ENCODE measurements at regions not wholly inside any gene's neighbourhood (a gene's known extent, or its start where the extent isn't known, plus 50 kb on each side); places are given as distances from the start of the nearest gene placed in this dataset.

DNA sequence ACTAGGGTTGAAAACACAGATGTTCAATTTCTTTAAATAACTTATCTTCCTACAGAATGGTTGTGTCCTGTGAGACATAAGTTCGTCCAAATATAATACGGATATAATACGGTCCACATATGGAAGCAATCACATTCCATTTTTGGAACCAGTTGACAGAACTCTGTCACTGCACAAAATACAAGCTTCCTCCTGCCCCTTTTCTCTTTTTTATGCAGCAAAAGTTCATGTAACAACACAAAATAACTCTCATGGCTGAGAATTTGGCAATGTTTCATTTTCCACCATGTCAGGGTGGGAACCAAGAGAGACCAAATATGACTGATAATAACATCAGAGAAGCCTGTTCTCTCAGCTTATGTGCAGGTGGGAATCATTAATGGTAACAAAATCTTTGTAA lies 158.1 kb upstream of the ZNF385D start:
- TF ChIP-seq SALL2 (tag by site-specific recombination; IDR thresholded peaks at IDR 0.05; ENCODE audit: borderline replicate concordance): no peak
- TF ChIP-seq, protein P1, sequence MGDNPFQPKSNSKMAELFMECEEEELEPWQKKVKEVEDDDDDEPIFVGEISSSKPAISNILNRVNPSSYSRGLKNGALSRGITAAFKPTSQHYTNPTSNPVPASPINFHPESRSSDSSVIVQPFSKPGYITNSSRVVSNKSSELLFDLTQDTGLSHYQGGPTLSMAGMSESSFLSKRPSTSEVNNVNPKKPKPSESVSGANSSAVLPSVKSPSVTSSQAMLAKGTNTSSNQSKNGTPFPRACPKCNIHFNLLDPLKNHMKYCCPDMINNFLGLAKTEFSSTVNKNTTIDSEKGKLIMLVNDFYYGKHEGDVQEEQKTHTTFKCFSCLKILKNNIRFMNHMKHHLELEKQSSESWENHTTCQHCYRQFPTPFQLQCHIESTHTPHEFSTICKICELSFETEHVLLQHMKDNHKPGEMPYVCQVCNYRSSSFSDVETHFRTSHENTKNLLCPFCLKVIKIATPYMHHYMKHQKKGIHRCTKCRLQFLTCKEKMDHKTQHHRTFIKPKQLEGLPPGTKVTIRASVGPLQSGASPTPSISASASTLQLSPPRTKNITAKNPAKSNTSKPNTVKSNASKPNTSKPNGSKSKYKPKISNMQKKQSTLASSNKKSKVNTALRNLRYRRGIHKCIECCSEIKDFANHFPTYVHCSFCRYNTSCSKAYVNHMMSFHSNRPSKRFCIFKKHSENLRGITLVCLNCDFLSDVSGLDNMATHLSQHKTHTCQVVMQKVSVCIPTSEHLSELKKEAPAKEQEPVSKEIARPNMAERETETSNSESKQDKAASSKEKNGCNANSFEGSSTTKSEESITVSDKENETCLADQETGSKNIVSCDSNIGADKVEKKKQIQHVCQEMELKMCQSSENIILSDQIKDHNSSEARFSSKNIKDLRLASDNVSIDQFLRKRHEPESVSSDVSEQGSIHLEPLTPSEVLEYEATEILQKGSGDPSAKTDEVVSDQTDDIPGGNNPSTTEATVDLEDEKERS (tag by site-specific recombination; IDR thresholded peaks at IDR 0.05): no peak
- no peak for TF ChIP-seq HOXC10 (CRISPR knock-in tag; IDR thresholded peaks at IDR 0.05)
- no peak for TF ChIP-seq ZNF140 (tag by site-specific recombination; IDR thresholded peaks at IDR 0.05)
- TF ChIP-seq, protein P2, sequence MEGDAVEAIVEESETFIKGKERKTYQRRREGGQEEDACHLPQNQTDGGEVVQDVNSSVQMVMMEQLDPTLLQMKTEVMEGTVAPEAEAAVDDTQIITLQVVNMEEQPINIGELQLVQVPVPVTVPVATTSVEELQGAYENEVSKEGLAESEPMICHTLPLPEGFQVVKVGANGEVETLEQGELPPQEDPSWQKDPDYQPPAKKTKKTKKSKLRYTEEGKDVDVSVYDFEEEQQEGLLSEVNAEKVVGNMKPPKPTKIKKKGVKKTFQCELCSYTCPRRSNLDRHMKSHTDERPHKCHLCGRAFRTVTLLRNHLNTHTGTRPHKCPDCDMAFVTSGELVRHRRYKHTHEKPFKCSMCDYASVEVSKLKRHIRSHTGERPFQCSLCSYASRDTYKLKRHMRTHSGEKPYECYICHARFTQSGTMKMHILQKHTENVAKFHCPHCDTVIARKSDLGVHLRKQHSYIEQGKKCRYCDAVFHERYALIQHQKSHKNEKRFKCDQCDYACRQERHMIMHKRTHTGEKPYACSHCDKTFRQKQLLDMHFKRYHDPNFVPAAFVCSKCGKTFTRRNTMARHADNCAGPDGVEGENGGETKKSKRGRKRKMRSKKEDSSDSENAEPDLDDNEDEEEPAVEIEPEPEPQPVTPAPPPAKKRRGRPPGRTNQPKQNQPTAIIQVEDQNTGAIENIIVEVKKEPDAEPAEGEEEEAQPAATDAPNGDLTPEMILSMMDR (tag by site-specific recombination; IDR thresholded peaks at IDR 0.05): no peak
- TF ChIP-seq, protein P3, sequence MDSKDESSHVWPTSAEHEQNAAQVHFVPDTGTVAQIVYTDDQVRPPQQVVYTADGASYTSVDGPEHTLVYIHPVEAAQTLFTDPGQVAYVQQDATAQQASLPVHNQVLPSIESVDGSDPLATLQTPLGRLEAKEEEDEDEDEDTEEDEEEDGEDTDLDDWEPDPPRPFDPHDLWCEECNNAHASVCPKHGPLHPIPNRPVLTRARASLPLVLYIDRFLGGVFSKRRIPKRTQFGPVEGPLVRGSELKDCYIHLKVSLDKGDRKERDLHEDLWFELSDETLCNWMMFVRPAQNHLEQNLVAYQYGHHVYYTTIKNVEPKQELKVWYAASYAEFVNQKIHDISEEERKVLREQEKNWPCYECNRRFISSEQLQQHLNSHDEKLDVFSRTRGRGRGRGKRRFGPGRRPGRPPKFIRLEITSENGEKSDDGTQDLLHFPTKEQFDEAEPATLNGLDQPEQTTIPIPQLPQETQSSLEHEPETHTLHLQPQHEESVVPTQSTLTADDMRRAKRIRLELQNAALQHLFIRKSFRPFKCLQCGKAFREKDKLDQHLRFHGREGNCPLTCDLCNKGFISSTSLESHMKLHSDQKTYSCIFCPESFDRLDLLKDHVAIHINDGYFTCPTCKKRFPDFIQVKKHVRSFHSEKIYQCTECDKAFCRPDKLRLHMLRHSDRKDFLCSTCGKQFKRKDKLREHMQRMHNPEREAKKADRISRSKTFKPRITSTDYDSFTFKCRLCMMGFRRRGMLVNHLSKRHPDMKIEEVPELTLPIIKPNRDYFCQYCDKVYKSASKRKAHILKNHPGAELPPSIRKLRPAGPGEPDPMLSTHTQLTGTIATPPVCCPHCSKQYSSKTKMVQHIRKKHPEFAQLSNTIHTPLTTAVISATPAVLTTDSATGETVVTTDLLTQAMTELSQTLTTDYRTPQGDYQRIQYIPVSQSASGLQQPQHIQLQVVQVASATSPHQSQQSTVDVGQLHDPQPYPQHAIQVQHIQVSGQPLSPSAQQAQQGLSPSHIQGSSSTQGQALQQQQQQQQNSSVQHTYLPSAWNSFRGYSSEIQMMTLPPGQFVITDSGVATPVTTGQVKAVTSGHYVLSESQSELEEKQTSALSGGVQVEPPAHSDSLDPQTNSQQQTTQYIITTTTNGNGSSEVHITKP (tag by site-specific recombination; IDR thresholded peaks at IDR 0.05): no peak
- TF ChIP-seq, protein P4, sequence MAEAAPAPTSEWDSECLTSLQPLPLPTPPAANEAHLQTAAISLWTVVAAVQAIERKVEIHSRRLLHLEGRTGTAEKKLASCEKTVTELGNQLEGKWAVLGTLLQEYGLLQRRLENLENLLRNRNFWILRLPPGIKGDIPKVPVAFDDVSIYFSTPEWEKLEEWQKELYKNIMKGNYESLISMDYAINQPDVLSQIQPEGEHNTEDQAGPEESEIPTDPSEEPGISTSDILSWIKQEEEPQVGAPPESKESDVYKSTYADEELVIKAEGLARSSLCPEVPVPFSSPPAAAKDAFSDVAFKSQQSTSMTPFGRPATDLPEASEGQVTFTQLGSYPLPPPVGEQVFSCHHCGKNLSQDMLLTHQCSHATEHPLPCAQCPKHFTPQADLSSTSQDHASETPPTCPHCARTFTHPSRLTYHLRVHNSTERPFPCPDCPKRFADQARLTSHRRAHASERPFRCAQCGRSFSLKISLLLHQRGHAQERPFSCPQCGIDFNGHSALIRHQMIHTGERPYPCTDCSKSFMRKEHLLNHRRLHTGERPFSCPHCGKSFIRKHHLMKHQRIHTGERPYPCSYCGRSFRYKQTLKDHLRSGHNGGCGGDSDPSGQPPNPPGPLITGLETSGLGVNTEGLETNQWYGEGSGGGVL (tag by site-specific recombination; IDR thresholded peaks at IDR 0.05): no peak

All from HEK293 (cell line).